AG04449 (cell line): ENCODE measurements at regions not wholly inside any gene's neighbourhood (a gene's known extent, or its start where the extent isn't known, plus 50 kb on each side); places are given as distances from the start of the nearest gene placed in this dataset.

Source experiments
- CTCF ChIA-PET: fragments of 350-600 bp; formaldehyde crosslinking; extraction: SDS; loops from one replicate; lab custom pipeline; 2021; ENCODE audit warnings: antibody characterized with exemption; lab: Yijun Ruan, JAX
- POLR2A ChIA-PET: fragments of 400-600, 350-600 bp; formaldehyde crosslinking; extraction: SDS; loops from one replicate; lab custom pipeline; 2020; ENCODE audit warnings: antibody characterized with exemption, inconsistent platforms; lab: Yijun Ruan, JAX
- DNase-seq: peaks from one replicate; pipeline ENCODE4 v3.0.0-alpha.2; 2010; ENCODE audit warnings: low read depth, low spot score
- H3K4me3 ChIP-seq: 2 replicates; pipeline ENCODE4 v1.5.1; 2011; ENCODE audit warnings: low read depth, mild to moderate bottlenecking, control low read depth, low read length
- TF ChIP-seq, protein P1 (sequence below): IDR thresholded peaks from one replicate; pipeline ENCODE4 v1.5.1; 2011; ENCODE audit warnings: mild to moderate bottlenecking, moderate library complexity, low read length, control low read depth, inconsistent platforms; ENCODE audit not compliant: insufficient read depth; ENCODE audit errors: missing control alignments

DNA sequence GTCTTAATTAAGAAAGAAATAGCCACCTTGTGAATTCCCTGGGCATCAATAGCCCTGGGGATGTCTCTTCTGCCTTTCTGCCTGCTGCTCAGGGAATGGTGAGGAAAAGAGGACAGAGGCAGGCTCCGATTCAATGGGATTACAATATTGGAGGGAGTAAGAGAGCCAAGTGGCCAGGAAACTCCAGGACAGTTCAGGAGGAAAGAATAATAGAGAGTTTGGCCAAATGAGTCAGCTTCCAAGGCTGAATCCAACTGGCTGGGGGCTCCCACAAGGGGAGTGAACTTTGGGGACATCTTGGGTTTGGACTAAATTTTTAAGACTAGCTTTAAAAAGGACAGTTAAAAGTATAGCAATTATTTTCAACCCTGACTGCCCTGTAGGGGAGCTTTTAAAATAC lies 235.8 kb upstream of the ASIC2 start:
- TF ChIP-seq, protein P1, sequence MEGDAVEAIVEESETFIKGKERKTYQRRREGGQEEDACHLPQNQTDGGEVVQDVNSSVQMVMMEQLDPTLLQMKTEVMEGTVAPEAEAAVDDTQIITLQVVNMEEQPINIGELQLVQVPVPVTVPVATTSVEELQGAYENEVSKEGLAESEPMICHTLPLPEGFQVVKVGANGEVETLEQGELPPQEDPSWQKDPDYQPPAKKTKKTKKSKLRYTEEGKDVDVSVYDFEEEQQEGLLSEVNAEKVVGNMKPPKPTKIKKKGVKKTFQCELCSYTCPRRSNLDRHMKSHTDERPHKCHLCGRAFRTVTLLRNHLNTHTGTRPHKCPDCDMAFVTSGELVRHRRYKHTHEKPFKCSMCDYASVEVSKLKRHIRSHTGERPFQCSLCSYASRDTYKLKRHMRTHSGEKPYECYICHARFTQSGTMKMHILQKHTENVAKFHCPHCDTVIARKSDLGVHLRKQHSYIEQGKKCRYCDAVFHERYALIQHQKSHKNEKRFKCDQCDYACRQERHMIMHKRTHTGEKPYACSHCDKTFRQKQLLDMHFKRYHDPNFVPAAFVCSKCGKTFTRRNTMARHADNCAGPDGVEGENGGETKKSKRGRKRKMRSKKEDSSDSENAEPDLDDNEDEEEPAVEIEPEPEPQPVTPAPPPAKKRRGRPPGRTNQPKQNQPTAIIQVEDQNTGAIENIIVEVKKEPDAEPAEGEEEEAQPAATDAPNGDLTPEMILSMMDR: no peak
- ChIA-PET POLR2A (no interaction called here), CTCF (no interaction called here)
- H3K4me3 ChIP-seq: no peak overlapping the region
- DNase-seq: no peak

DNA sequence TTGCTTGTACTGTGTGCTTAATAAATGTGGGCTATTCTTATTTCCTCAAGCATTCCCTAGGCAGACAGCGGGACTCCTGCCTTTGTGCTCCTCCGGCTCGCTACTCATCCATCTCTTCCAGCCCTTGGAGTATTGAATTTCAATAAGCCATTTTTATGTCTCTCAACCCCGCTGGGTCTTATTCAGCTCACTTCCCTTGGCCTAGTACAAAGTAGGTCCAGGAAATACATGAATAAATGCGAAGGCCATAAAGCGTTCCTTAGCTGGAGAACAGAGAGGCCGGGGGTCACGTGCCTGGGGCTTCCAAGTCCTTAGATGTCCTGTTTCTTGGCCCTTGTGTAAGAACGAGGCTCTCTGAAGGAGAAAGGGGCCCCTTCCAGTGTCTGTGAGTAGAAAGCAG lies 236.7 kb upstream of the ASIC2 start:
- TF ChIP-seq, protein P1: no peak
- POLR2A ChIA-PET: no interaction called here
- H3K4me3 ChIP-seq: no peak overlapping the region
- DNase-seq: no peak
- CTCF ChIA-PET: no interaction called here

DNA sequence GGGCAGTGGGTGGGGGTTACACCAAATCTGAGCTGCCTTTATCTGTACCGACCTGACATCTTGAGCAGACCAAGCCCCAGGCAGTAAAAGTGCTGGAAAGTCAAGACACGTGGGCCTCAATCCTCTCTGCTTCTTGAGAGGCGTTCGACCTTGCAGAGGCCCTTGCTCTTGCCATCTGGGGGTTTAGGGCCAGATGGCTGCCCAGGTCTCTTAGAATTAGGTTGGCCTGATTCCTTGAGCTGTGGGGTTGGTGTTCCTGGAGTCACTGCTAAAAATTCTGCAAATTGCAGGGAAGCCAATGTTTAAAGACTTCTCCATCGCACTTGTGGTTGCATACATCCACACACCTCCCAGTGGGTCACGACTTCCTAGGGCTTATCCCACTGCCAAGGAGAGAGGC lies 238.2 kb upstream of the ASIC2 start:
- POLR2A ChIA-PET: no interaction called here
- CTCF ChIA-PET: interaction anchor here (1.2 kb wide), 1 partner anchor 17 kb away, joined by 3 read pairs; no protein-coding TSS in a partner anchor
- no peak overlapping the region for H3K4me3 ChIP-seq
- no peak for DNase-seq
- TF ChIP-seq, protein P1: no peak

DNA sequence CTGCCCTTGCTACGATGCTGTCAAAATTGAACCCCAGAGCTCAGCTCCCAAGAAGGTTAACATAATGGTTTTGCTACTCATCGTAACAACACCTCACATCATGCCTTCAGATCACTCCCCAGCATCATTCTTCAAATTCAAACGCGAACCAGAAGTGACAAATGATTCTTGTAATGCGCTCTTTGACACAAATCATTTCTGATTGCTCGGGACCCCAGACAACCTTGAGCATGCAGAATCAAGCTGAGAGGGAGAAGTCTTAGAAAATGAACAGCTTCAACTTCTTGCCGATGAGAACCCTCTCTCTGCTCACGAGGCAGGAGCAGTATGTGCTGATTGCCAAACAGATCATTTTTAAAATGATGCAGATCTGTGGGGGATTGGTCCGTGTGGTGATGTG lies 241.0 kb upstream of the ASIC2 start:
- POLR2A ChIA-PET: no interaction called here
- TF ChIP-seq, protein P1: no peak
- CTCF ChIA-PET: no interaction called here
- no peak overlapping the region for H3K4me3 ChIP-seq
- no peak for DNase-seq

DNA sequence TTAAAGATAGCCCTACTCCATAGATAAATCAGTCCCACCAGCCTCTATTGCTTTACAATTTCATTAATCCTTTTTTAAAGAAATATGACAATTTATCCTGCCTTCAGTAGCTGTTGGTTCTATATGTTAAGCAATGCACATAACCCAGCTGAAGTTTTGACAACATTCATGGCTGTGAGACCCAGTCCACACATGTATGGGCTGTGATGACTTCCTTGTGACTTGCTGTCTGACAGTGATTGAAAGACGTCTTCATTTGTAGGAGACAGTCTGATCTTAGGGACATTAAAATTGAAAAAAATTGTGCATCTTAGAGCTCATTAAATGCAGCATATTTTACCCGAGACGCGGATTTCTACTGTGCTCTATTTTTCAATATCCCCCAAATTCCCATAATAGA lies 252.0 kb upstream of the ASIC2 start:
- ChIA-PET CTCF (no interaction called here), POLR2A (interaction anchor here (0.5 kb wide), 1 partner anchor 69 kb away, joined by 3 read pairs; no protein-coding TSS in a partner anchor)
- TF ChIP-seq, protein P1: no peak
- no peak overlapping the region for H3K4me3 ChIP-seq
- no peak for DNase-seq

DNA sequence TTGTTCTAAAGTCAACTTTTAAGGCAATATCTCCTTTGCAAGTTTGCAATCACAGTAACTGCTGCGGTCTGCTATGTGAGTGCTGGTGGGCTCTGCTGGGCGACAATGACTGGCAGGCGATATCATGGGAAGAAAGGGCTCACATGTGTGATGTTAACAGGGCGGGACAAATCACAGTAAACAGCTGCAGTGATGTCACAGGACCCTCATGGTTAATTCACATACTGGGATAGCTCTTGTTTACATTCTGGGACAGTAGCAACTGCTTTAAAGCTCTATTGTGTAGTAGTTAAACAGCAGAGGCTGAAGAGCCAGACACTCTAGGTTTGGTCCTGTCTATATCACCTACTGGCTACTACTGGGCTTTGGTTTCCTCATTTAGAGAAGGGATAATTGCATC lies 257.2 kb upstream of the ASIC2 start:
- ChIA-PET CTCF (no interaction called here), POLR2A (no interaction called here)
- TF ChIP-seq, protein P1: no peak
- no peak overlapping the region for H3K4me3 ChIP-seq
- DNase-seq: no peak
